NCI-H460 (cell line): ENCODE measurements at regions not wholly inside any gene's neighbourhood (a gene's known extent, or its start where the extent isn't known, plus 50 kb on each side); places are given as distances from the start of the nearest gene placed in this dataset.

Experiments used
- DNase-seq: peaks from one replicate; pipeline ENCODE4 v3.0.0-alpha.2; 2016; ENCODE audit warnings: low read depth; ENCODE audit errors: extremely low read depth

- no peak for DNase-seq
Observed at GRCh38 chr3:177300039-177300833, 103.0 kb upstream of the TBL1XR1 start.

- no peak for DNase-seq
Observed at GRCh38 chr3:177300842-177301241, 103.6 kb upstream of the TBL1XR1 start.

GRCh38 chr3:177306252-177306651 lies 109.0 kb upstream of the TBL1XR1 start:
- no peak for DNase-seq

GRCh38 chr3:177307391-177307790 lies 110.1 kb upstream of the TBL1XR1 start:
- no peak for DNase-seq

- DNase-seq, result no peak
Observed at GRCh38 chr3:177307826-177308225, 110.5 kb upstream of the TBL1XR1 start.

- no peak for DNase-seq
Observed at GRCh38 chr3:177308286-177308685, 111.0 kb upstream of the TBL1XR1 start.

- no peak for DNase-seq
Observed at GRCh38 chr3:177308911-177309310, 111.6 kb upstream of the TBL1XR1 start.

- DNase-seq, result no peak
Observed at GRCh38 chr3:177312491-177312890, 115.2 kb upstream of the TBL1XR1 start.

- no peak for DNase-seq
Observed at GRCh38 chr3:177314897-177315296, 117.6 kb upstream of the TBL1XR1 start.

- DNase-seq, result no peak
Observed at GRCh38 chr3:177317247-177317646, 120.0 kb upstream of the TBL1XR1 start.

- DNase-seq, result no peak
Observed at GRCh38 chr3:177318559-177318958, 121.3 kb upstream of the TBL1XR1 start.

GRCh38 chr3:177320765-177321247 lies 123.5 kb upstream of the TBL1XR1 start:
- no peak for DNase-seq

GRCh38 chr3:177321819-177322218 lies 124.5 kb upstream of the TBL1XR1 start:
- no peak for DNase-seq

- DNase-seq, result no peak
Observed at GRCh38 chr3:177322881-177323280, 125.6 kb upstream of the TBL1XR1 start.

GRCh38 chr3:177329854-177330253 lies 132.6 kb upstream of the TBL1XR1 start:
- no peak for DNase-seq

- no peak for DNase-seq
Observed at GRCh38 chr3:177330779-177331178, 133.5 kb upstream of the TBL1XR1 start.

- no peak for DNase-seq
Observed at GRCh38 chr3:177331203-177331835, 134.0 kb upstream of the TBL1XR1 start.

- DNase-seq, result no peak
Observed at GRCh38 chr3:177332955-177333354, 135.7 kb upstream of the TBL1XR1 start.

GRCh38 chr3:177333533-177334520 lies 136.5 kb upstream of the TBL1XR1 start:
- no peak for DNase-seq

- no peak for DNase-seq
Observed at GRCh38 chr3:177334803-177335202, 137.5 kb upstream of the TBL1XR1 start.

GRCh38 chr3:177335728-177336127 lies 138.4 kb upstream of the TBL1XR1 start:
- DNase-seq, result no peak
